ENCODE measurements at regions not wholly inside any gene's neighbourhood (a gene's known extent, or its start where the extent isn't known, plus 50 kb on each side); places are given as distances from the start of the nearest gene placed in this dataset.

DNA sequence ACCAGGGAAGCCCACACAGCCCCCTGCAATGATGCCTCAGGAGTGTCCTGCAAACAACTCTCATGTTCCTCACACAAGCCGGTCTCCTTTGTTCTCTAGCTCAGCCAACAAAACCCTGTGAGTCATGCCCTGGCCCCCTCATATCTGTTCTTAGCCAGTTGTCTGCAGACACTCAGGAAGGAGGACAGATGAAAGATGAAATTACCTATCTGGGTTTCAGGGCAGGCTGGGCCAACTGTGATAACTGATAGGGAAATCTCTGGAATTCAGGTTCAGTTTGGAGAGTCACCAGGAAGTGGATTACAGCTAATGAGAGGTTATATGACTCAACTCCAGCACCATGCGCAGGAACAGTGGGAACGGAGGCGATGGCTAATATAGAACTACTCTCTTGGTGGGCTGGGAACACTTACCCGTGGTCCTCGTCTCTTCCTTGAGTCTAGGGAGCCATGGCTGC is 352.0 kb upstream of the ADAMTS9 start:
- TF ChIP-seq EP300 (IDR thresholded peaks at IDR 0.05): no peak
- no peak for TF ChIP-seq POLR2A (IDR thresholded peaks at IDR 0.05)
- no peak for TF ChIP-seq POLR2AphosphoS5 (IDR thresholded peaks at IDR 0.05)
- TF ChIP-seq, protein P1, sequence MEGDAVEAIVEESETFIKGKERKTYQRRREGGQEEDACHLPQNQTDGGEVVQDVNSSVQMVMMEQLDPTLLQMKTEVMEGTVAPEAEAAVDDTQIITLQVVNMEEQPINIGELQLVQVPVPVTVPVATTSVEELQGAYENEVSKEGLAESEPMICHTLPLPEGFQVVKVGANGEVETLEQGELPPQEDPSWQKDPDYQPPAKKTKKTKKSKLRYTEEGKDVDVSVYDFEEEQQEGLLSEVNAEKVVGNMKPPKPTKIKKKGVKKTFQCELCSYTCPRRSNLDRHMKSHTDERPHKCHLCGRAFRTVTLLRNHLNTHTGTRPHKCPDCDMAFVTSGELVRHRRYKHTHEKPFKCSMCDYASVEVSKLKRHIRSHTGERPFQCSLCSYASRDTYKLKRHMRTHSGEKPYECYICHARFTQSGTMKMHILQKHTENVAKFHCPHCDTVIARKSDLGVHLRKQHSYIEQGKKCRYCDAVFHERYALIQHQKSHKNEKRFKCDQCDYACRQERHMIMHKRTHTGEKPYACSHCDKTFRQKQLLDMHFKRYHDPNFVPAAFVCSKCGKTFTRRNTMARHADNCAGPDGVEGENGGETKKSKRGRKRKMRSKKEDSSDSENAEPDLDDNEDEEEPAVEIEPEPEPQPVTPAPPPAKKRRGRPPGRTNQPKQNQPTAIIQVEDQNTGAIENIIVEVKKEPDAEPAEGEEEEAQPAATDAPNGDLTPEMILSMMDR (IDR thresholded peaks at IDR 0.05): no peak
- H3K4me1 ChIP-seq: no peaks in the 10 kb centered on the region
- H3K27ac ChIP-seq: no peak overlapping the region
- H3K27me3 ChIP-seq: no peaks in the 10 kb centered on the region
- no peaks in the 10 kb centered on the region for H3K36me3 ChIP-seq
- no peak overlapping the region for H3K4me3 ChIP-seq
- H3K9me3 ChIP-seq: no peaks in the 10 kb centered on the region
- 43 to 96% methylated on average over 1 to 6 of the region's 6 CpGs for WGBS, 2 donors (ENCODE audit: low coverage in 1 of 2)
- ATAC-seq: no peak

DNA sequence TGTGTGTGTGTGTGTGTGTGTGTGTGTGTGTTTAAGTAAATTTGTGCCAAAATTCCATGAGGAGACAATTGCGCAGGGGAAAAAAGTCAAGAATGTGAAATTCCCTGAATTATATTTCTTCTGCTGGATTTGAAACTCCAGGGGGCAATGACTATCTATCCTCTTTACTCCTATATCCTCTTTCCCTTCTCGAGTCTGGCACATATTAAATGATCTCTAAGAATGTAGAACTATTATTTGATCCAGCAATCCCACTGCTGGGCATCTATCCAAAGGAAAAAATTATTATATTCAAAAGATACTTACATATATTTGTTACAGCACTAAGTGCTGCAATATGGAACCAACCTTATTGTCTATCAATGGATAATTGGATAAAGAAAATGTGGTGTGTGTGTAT is 350.1 kb upstream of the ADAMTS9 start:
- ATAC-seq: no peak
- TF ChIP-seq, protein P1 (IDR thresholded peaks at IDR 0.05): no peak
- no peak for TF ChIP-seq POLR2A (IDR thresholded peaks at IDR 0.05)
- TF ChIP-seq EP300 (IDR thresholded peaks at IDR 0.05): no peak
- TF ChIP-seq POLR2AphosphoS5 (IDR thresholded peaks at IDR 0.05): no peak
- Histone ChIP-seq H3K4me1 (no peaks in the 10 kb centered on the region), H3K36me3 (no peaks in the 10 kb centered on the region), H3K4me3 (no peak overlapping the region), H3K9me3 (no peaks in the 10 kb centered on the region), H3K27me3 (no peaks in the 10 kb centered on the region), H3K27ac (no peak overlapping the region)
- WGBS, 2 donors (ENCODE audit: low coverage in 1 of 2): 44 to 63% methylated on average over 2 of the region's 2 CpGs

DNA sequence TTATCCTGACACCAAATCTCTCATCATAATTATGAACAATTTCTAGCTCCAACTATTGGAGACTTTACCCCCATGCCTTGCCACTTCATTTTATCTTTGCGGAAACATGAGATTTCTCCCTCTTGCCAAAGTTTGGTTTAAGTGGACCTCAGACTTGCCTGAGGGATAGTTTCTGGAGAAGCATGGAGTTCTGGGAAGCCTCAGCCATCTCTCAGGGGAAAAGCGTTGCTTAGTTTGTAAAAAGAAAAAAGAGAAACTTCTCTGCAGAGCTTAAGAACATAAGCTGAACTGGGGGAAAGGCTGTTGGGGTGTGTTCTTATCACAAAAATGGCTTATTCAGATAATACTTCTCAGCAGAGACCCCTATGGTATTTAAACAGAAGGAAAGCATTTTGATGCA is 347.4 kb upstream of the ADAMTS9 start:
- Histone ChIP-seq H3K27ac (no peak overlapping the region), H3K4me1 (no peaks in the 10 kb centered on the region), H3K9me3 (no peaks in the 10 kb centered on the region), H3K36me3 (no peaks in the 10 kb centered on the region), H3K4me3 (no peak overlapping the region), H3K27me3 (no peaks in the 10 kb centered on the region)
- 86 to 95% methylated on average over 2 of the region's 2 CpGs for WGBS, 2 donors (ENCODE audit: low coverage in 1 of 2)
- ATAC-seq: no peak
- TF ChIP-seq POLR2AphosphoS5 (IDR thresholded peaks at IDR 0.05) (no peak), POLR2A (IDR thresholded peaks at IDR 0.05) (no peak), EP300 (IDR thresholded peaks at IDR 0.05) (no peak)
- TF ChIP-seq, protein P1 (IDR thresholded peaks at IDR 0.05): no peak

DNA sequence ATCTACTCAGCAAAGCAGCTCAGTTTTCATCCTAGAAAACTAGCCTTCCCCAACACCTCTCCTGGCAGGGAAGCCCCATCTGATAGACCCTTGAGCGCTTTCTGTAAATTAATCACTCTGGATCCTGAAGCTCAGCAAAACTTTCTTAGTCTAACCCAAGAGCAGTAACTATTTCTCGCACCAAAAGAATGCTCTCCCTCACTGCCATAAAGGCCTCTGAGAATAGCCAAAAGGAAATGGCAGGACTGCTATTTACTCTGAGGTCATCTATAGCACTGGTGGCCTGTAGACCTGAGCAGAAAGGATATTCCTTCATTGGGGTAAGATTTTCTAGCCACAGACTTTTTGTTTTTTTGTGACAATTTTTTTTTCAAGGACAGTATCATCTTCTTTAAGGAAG is 345.8 kb upstream of the ADAMTS9 start:
- no peak for ATAC-seq
- Histone ChIP-seq H3K27ac (no peak overlapping the region), H3K4me1 (no peaks in the 10 kb centered on the region), H3K27me3 (no peaks in the 10 kb centered on the region), H3K36me3 (no peaks in the 10 kb centered on the region), H3K4me3 (no peak overlapping the region), H3K9me3 (no peaks in the 10 kb centered on the region)
- WGBS, 2 donors (ENCODE audit: low coverage in 1 of 2): 80 to 100% methylated on average over 1 to 2 of the region's 2 CpGs
- TF ChIP-seq POLR2AphosphoS5 (IDR thresholded peaks at IDR 0.05): no peak
- TF ChIP-seq POLR2A (IDR thresholded peaks at IDR 0.05): no peak
- no peak for TF ChIP-seq EP300 (IDR thresholded peaks at IDR 0.05)
- TF ChIP-seq, protein P1 (IDR thresholded peaks at IDR 0.05): no peak

DNA sequence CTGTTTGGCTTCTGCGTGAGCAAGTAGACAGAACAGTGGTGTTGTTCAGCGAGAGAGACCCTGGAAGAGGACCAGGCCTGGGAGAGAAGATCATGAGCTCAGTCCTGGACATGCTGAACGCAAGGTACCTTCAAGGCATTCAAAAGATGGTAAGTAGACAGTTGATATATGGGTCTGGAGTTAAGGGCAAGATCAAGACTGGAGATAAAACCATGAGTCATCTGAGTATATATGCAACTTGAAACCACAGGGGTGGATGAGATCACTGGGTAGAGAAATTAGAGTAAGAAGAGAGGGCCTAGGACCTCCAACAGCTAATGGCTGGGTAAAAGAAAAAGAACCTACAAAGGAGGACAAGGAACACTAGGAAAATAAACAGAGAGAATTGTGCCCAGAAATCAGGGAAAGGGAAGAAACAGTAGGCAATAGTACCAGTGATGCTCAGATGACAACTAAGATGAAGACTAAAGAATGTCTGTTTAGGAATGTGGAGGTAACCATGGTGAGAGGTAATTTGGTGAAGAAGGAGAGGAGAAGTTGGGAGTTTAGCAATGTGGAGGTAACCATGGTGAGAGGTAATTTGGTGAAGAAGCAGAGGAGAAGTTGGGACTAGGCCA is 343.2 kb upstream of the ADAMTS9 start:
- ATAC-seq: no peak
- H3K36me3 ChIP-seq: no peaks in the 10 kb centered on the region
- no peak overlapping the region for H3K27ac ChIP-seq
- no peaks in the 10 kb centered on the region for H3K27me3 ChIP-seq
- no peaks in the 10 kb centered on the region for H3K9me3 ChIP-seq
- TF ChIP-seq, protein P1 (IDR thresholded peaks at IDR 0.05): no peak
- no peak for TF ChIP-seq EP300 (IDR thresholded peaks at IDR 0.05)
- no peak for TF ChIP-seq POLR2AphosphoS5 (IDR thresholded peaks at IDR 0.05)
- no peak for TF ChIP-seq POLR2A (IDR thresholded peaks at IDR 0.05)
- WGBS, 2 donors (ENCODE audit: low coverage in 1 of 2): 83 to 100% methylated on average over 2 to 3 of the region's 3 CpGs
- no peak overlapping the region for H3K4me3 ChIP-seq
- no peaks in the 10 kb centered on the region for H3K4me1 ChIP-seq

All from gastroesophageal sphincter (tissue), 4 donors.